Activated CD4-positive, alpha-beta memory T cell treated with anti-CD3 and anti-CD28 coated beads for 36 hours (primary cell): ENCODE measurements at regions not wholly inside any gene's neighbourhood (a gene's known extent, or its start where the extent isn't known, plus 50 kb on each side); places are given as distances from the start of the nearest gene placed in this dataset.
"Not testable (repeated sequence)": the region's sequence is repeated elsewhere in the genome, so short reads cannot be mapped to it uniquely, and the experiment has no call there.

Experiments
- CTCF ChIA-PET: fragments of 350-600 bp; sonication (Branson Sonifier 250); formaldehyde crosslinking; loops from one replicate; lab custom pipeline; 2021; ENCODE audit warnings: antibody characterized with exemption, inconsistent platforms; lab: Charles Lee
- POLR2A ChIA-PET: fragments of 350-600 bp; sonication (Branson Sonifier 250); formaldehyde crosslinking; loops from one replicate; lab custom pipeline; 2021; ENCODE audit warnings: antibody characterized with exemption; lab: Charles Lee
- DNase-seq: peaks from one replicate; pipeline ENCODE4 v3.0.0-alpha.2; 2020
- H3K27ac Mint-ChIP-seq: one replicate; pipeline ENCODE4 v1.8.0; 2021; ENCODE audit warnings: mixed read lengths
- H3K27me3 Mint-ChIP-seq: one replicate; pipeline ENCODE4 v1.8.0; 2021; ENCODE audit warnings: mixed read lengths
- H3K36me3 Mint-ChIP-seq: one replicate; pipeline ENCODE4 v1.8.0; 2021; ENCODE audit warnings: mixed read lengths
- H3K4me1 Mint-ChIP-seq: one replicate; pipeline ENCODE4 v1.8.0; 2021; ENCODE audit warnings: low read depth, mixed read lengths
- H3K4me3 Mint-ChIP-seq: one replicate; pipeline ENCODE4 v1.8.0; 2021; ENCODE audit warnings: mild to moderate bottlenecking, mixed read lengths
- H3K9me3 Mint-ChIP-seq: one replicate; pipeline ENCODE4 v1.8.0; 2021; ENCODE audit warnings: mixed read lengths
- intact Hi-C: fragments of 100-400 bp; cut with micrococcal nuclease; formaldehyde crosslinking; loops from one replicate; pipeline ENCODE4 v1.15.1; 2023

GRCh38 chr13:100798739-100799361 lies 124.3 kb upstream of the TMTC4 start:
- no peaks in the 10 kb centered on the region for H3K36me3 Mint-ChIP-seq
- H3K9me3 Mint-ChIP-seq = peaks cover 12% of the 10 kb centered on the region
- POLR2A ChIA-PET = no interaction called here
- H3K4me1 Mint-ChIP-seq = no peaks in the 10 kb centered on the region
- no peak overlapping the region for H3K27ac Mint-ChIP-seq
- intact Hi-C loops = no loop called here
- peaks cover 3% of the 10 kb centered on the region for H3K27me3 Mint-ChIP-seq
- DNase-seq = no peak
- no peak overlapping the region for H3K4me3 Mint-ChIP-seq
- CTCF ChIA-PET = no interaction called here

DNA sequence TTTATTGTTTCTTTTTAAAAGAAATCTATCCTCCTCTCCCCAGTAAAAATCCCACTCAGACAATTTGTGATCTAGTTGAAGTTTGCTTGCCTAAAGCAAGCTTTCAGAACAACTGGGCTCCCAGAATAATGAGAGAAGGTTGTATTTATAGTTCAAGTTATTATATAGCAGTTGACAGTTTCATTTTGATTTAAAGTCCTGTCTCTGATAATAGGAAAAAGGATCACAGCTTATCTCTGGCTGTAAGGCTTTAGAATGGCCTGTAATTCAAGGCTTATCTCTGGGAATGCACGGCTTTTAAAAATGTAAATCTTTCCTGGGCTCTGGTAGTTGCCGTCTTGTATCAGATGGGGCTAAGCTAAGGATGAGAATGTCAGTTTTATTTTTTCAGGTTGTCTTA lies 123.3 kb upstream of the TMTC4 start:
- Mint-ChIP-seq H3K4me3 (no peak overlapping the region), H3K4me1 (no peaks in the 10 kb centered on the region), H3K27me3 (peaks cover 10% of the 10 kb centered on the region), H3K27ac (no peak overlapping the region), H3K36me3 (no peaks in the 10 kb centered on the region), H3K9me3 (peaks cover 17% of the 10 kb centered on the region)
- intact Hi-C loops = no loop called here
- POLR2A ChIA-PET = no interaction called here
- no peak for DNase-seq
- CTCF ChIA-PET = interaction anchor here (0.6 kb wide), 1 partner anchor 79 kb away, joined by 3 read pairs; no protein-coding TSS in a partner anchor

- ChIA-PET POLR2A (no interaction called here), CTCF (no interaction called here)
- intact Hi-C loops = no loop called here
- H3K36me3 Mint-ChIP-seq = no peaks in the 10 kb centered on the region
- no peak for DNase-seq
- peaks cover 13% of the 10 kb centered on the region for H3K27me3 Mint-ChIP-seq
- peaks cover 20% of the 10 kb centered on the region for H3K9me3 Mint-ChIP-seq
- H3K4me3 Mint-ChIP-seq = no peak overlapping the region
- H3K27ac Mint-ChIP-seq = no peak overlapping the region
- no peaks in the 10 kb centered on the region for H3K4me1 Mint-ChIP-seq
Observed at GRCh38 chr13:100796463-100796862, 121.9 kb upstream of the TMTC4 start.

DNA sequence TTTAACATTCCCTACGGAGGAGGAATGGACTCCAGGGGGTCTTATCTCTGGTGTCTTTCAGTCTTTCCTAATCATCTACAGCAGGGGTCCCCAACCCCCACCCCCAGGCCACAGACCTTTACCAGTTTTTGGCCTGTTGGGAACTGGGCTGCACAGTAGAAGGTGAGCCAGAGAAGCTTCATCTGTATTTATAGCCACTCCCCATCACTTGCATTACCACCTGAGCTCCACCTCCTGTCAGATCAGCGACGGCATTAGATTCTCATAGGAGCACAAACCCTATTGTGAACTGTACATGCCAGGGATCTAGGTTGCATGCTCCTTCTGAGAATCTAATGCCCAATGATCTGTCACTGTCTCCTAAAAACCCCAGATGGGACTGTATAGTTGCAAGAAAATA lies 120.0 kb upstream of the TMTC4 start:
- H3K4me3 Mint-ChIP-seq = no peak overlapping the region
- peaks cover 14% of the 10 kb centered on the region for H3K27me3 Mint-ChIP-seq
- ChIA-PET POLR2A (no interaction called here), CTCF (no interaction called here)
- H3K36me3 Mint-ChIP-seq = no peaks in the 10 kb centered on the region
- peaks cover 20% of the 10 kb centered on the region for H3K9me3 Mint-ChIP-seq
- DNase-seq = no peak
- intact Hi-C loops = no loop called here
- H3K4me1 Mint-ChIP-seq = no peaks in the 10 kb centered on the region
- H3K27ac Mint-ChIP-seq = no peak overlapping the region

DNA sequence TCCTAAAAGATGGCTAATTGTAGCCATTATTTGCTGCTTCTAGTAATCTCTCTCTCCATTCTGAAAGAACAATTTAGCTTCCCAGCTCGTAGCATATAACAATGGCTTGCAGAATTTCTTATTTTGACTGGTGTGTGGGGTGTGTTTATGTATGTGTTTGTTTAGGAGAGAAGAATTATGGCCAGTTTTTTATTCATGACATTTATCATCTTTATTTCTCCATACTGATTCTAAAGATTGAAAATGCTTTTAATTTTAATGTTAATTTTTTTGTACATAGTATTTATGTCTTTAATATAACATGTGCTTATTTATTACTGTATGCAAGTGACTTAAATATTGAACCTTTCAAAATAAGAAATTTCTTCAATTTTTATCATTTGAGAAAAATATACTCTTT lies 115.8 kb upstream of the TMTC4 start:
- ChIA-PET POLR2A (no interaction called here), CTCF (no interaction called here)
- H3K4me1 Mint-ChIP-seq = no peaks in the 10 kb centered on the region
- H3K4me3 Mint-ChIP-seq = no peak overlapping the region
- intact Hi-C loops = no loop called here
- no peak for DNase-seq
- peaks cover 13% of the 10 kb centered on the region for H3K9me3 Mint-ChIP-seq
- no peak overlapping the region for H3K27ac Mint-ChIP-seq
- no peaks in the 10 kb centered on the region for H3K36me3 Mint-ChIP-seq
- H3K27me3 Mint-ChIP-seq = peaks cover 25% of the 10 kb centered on the region

GRCh38 chr13:100789968-100790367 lies 115.4 kb upstream of the TMTC4 start:
- H3K4me3 Mint-ChIP-seq = no peak overlapping the region
- no peaks in the 10 kb centered on the region for H3K4me1 Mint-ChIP-seq
- H3K27me3 Mint-ChIP-seq = peaks cover 24% of the 10 kb centered on the region
- no peak overlapping the region for H3K27ac Mint-ChIP-seq
- H3K36me3 Mint-ChIP-seq = no peaks in the 10 kb centered on the region
- peaks cover 13% of the 10 kb centered on the region for H3K9me3 Mint-ChIP-seq
- POLR2A ChIA-PET = no interaction called here
- DNase-seq = no peak
- intact Hi-C loops = no loop called here
- CTCF ChIA-PET = no interaction called here

DNA sequence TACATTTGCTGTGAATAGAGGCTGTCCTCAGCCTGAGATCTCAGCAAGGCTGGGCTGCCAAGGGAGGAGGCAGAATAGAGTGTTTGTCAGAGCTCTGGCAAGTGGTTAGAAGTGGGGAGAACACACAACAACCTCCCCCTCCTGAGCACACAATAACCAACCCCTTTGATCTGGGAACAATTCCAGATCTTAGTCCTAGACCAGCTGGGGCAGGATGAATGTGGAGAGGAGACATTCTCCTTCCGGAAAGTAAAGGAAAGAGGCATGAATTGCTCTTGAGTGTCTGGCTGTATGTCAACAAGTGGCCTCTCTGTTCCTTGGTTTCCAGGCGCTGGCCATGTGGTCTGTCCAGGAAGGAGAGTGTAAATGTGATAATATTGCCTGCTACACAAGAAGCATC lies 114.9 kb upstream of the TMTC4 start:
- no peaks in the 10 kb centered on the region for H3K4me1 Mint-ChIP-seq
- H3K9me3 Mint-ChIP-seq = peaks cover 11% of the 10 kb centered on the region
- CTCF ChIA-PET = no interaction called here
- POLR2A ChIA-PET = no interaction called here
- peaks cover 24% of the 10 kb centered on the region for H3K27me3 Mint-ChIP-seq
- intact Hi-C loops = no loop called here
- H3K27ac Mint-ChIP-seq = no peak overlapping the region
- DNase-seq = no peak
- no peaks in the 10 kb centered on the region for H3K36me3 Mint-ChIP-seq
- no peak overlapping the region for H3K4me3 Mint-ChIP-seq

GRCh38 chr13:100789025-100789424 lies 114.4 kb upstream of the TMTC4 start:
- no peak overlapping the region for H3K27ac Mint-ChIP-seq
- DNase-seq = no peak
- no peaks in the 10 kb centered on the region for H3K4me1 Mint-ChIP-seq
- intact Hi-C loops = no loop called here
- peaks cover 24% of the 10 kb centered on the region for H3K27me3 Mint-ChIP-seq
- no peaks in the 10 kb centered on the region for H3K36me3 Mint-ChIP-seq
- H3K9me3 Mint-ChIP-seq = peaks cover 8% of the 10 kb centered on the region
- no peak overlapping the region for H3K4me3 Mint-ChIP-seq
- POLR2A ChIA-PET = no interaction called here
- CTCF ChIA-PET = no interaction called here

- H3K27me3 Mint-ChIP-seq = peaks cover 22% of the 10 kb centered on the region
- H3K36me3 Mint-ChIP-seq = no peaks in the 10 kb centered on the region
- POLR2A ChIA-PET = no interaction called here
- intact Hi-C loops = no loop called here
- CTCF ChIA-PET = no interaction called here
- peaks cover 8% of the 10 kb centered on the region for H3K9me3 Mint-ChIP-seq
- no peak for DNase-seq
- H3K4me1 Mint-ChIP-seq = no peaks in the 10 kb centered on the region
- no peak overlapping the region for H3K4me3 Mint-ChIP-seq
- no peak overlapping the region for H3K27ac Mint-ChIP-seq
Observed at GRCh38 chr13:100788540-100788939, 113.9 kb upstream of the TMTC4 start.

- intact Hi-C loops = no loop called here
- Mint-ChIP-seq H3K9me3 (peaks cover 3% of the 10 kb centered on the region), H3K36me3 (no peaks in the 10 kb centered on the region), H3K27me3 (peaks cover 19% of the 10 kb centered on the region), H3K27ac (no peak overlapping the region), H3K4me1 (no peaks in the 10 kb centered on the region), H3K4me3 (no peak overlapping the region)
- ChIA-PET CTCF (no interaction called here), POLR2A (no interaction called here)
- no peak for DNase-seq
Observed at GRCh38 chr13:100787899-100788298, 113.3 kb upstream of the TMTC4 start.

- CTCF ChIA-PET, H3K4me3 Mint-ChIP-seq, H3K4me1 Mint-ChIP-seq, H3K27ac Mint-ChIP-seq, H3K36me3 Mint-ChIP-seq, POLR2A ChIA-PET, intact Hi-C loops, DNase-seq, H3K27me3 Mint-ChIP-seq, H3K9me3 Mint-ChIP-seq: not testable (repeated sequence)
Observed at GRCh38 chr13:100776686-100777085, 102.1 kb upstream of the TMTC4 start.

DNA sequence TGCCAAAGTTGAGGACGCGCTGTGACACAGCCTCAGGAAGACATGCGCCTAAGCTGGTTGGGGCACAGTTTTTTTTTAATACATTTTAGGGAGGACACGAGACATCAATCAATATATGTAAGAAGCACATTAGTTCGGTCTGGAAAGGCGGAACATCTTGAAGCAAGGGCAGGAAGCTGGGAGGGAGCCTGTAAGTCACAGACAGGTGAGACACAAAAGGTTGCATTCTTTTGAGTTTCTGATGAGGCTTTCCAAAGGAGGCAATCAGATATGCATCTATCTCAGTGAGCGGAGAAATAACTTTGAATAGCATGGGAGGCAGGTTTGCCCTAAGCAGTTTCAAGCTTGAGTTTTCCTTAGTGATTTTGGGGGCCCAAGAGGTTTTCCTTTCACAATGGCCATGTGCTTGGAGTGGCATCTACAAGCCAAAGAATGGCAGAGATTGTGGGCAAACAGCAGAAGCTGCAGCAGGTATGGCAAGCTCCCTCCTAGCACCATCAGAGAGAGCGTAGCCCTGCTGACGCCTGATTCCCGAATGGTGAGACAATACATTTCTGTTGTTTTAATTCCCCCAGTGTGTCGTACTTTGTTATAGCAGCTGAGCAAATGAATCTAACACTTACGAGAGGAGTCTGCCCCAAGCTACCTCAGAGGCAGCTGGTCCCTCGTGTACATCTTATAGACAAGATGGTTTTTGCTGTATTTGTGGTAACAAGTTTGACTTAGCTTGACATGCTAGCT lies 99.5 kb upstream of the TMTC4 start:
- intact Hi-C loops = no loop called here
- Mint-ChIP-seq H3K9me3 (peaks cover 9% of the 10 kb centered on the region), H3K36me3 (no peaks in the 10 kb centered on the region), H3K27ac (no peak overlapping the region), H3K4me1 (peaks cover 5% of the 10 kb centered on the region), H3K27me3 (peaks cover 2% of the 10 kb centered on the region), H3K4me3 (no peak overlapping the region)
- ChIA-PET CTCF (no interaction called here), POLR2A (no interaction called here)
- DNase-seq = no peak

- Mint-ChIP-seq H3K4me3 (no peak overlapping the region), H3K9me3 (peaks cover 6% of the 10 kb centered on the region), H3K27ac (no peak overlapping the region), H3K4me1 (peaks cover 5% of the 10 kb centered on the region), H3K36me3 (no peaks in the 10 kb centered on the region), H3K27me3 (peaks cover 1% of the 10 kb centered on the region)
- intact Hi-C loops = no loop called here
- ChIA-PET POLR2A (no interaction called here), CTCF (no interaction called here)
- no peak for DNase-seq
Observed at GRCh38 chr13:100773429-100773828, 98.8 kb upstream of the TMTC4 start.
